ENCODE measurements at regions not wholly inside any gene's neighbourhood (a gene's known extent, or its start where the extent isn't known, plus 50 kb on each side); places are given as distances from the start of the nearest gene placed in this dataset.
A peak's percentile ranks its signal among the peaks of the same experiment; 100 is the strongest.
"Not testable (repeated sequence)": the region's sequence is repeated elsewhere in the genome, so short reads cannot be mapped to it uniquely, and the experiment has no call there.

DNA sequence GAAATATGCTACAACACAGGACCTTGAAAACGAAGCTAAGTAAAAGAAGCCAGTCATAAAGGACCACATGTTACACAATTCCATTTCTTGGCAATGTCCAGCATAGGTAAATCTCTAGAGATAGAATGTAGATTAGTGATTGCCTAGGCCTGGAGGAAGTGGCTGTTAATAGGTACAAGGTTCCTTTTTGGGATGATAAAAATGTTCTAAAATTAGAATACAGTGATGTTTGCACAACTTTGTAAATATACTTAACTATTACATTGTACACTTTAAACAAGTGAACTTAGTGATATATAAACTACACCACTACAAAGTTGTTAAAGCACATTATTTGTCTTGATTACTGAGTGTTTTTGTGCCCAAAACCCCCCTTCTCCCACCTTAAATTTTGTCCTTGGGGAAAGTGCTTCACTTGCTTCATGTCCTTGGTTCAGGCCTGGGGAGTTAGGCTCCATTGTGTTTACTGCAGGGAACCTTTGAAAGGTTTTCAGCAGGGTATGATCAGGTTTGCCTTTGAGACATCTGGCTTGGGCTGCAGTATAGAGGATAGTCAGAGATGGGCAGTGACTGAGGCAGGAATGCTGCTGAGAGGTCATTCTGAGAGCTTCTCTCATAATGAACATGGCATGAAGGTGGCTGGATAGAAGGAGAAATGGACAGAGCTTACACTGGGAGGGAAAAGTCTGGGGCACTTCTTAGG is 1052.6 kb downstream of the REEP3 start:
- in situ Hi-C loops (cut with MboI; ENCODE audit: low pct_unique_long_range_greater_than_20kb in 2 of 9, low sequenced_read_pairs in 9 of 9, unreplicated experiment in 9 of 9) = no loop called here
- no peak overlapping the region for H3K4me3 ChIP-seq
- no peak overlapping the region for H3K27ac ChIP-seq
- no peak for ATAC-seq (replicated peaks in 6 of 8)
- WGBS, 10 experiments = 0 to 88% (median 33%) methylated on average over 1 of the region's 1 CpG; no CpG with 5 or more reads in 1 of the 10 experiments
- no peaks in the 10 kb centered on the region for H3K4me1 ChIP-seq (replicated peaks in 1 of 2)

DNA sequence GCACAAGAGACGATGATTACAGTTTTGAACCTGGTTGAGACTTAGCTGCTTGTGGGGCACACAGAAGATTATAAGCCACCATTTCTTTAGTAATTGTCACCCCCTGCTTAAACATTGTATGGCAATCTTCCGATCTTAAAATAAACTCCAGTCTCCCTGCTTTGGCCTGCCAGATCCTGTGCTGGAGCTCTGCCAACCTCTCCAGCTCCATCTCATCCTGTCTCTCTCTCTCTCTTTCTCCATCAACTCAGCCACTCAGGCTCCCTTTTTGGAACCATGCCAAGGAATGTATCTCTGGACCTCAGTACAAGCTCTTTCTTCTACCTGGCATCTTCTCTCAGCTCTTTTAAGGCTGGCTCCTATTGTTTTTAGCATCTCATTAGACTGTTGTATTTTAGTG is 1053.2 kb downstream of the REEP3 start:
- in situ Hi-C loops (cut with MboI; ENCODE audit: low pct_unique_long_range_greater_than_20kb in 2 of 9, low sequenced_read_pairs in 9 of 9, unreplicated experiment in 9 of 9) = no loop called here
- ATAC-seq (replicated peaks in 6 of 8) = no peak
- WGBS, 10 experiments = 0 to 100% (median 53%) methylated on average over 1 to 2 of the region's 2 CpGs; no CpG with 5 or more reads in 4 of the 10 experiments
- no peak overlapping the region for H3K27ac ChIP-seq
- no peaks in the 10 kb centered on the region for H3K4me1 ChIP-seq (replicated peaks in 1 of 2)
- no peak overlapping the region for H3K4me3 ChIP-seq

DNA sequence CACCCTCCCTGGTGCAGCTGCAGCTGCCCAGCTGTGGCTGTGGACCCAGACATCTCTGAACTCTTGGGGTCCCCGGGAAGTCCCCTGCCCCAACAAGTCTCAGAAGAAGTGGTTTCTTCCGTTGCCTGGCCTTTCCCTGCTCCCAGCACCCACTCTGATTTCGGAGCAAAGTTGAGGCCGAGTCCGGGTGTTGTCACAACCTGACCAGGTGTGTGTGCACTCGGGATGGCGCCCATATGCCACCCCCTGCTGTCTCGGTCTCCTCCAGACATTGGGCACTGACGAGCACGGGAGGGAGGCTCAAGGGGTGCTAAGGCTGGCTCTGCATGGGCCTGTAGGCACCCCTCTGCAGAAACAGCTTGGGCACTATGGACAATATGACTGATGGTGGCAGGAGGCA is 1055.3 kb downstream of the REEP3 start:
- in situ Hi-C loops (cut with MboI; ENCODE audit: low pct_unique_long_range_greater_than_20kb in 2 of 9, low sequenced_read_pairs in 9 of 9, unreplicated experiment in 9 of 9) = no loop called here
- no peaks in the 10 kb centered on the region for H3K4me1 ChIP-seq (replicated peaks in 1 of 2)
- H3K27ac ChIP-seq = no peak overlapping the region
- WGBS, 10 experiments = 10 to 94% methylated on average over 2 to 3 of the region's 10 CpGs; no CpG with 5 or more reads in 8 of the 10 experiments
- no peak overlapping the region for H3K4me3 ChIP-seq
- ATAC-seq (replicated peaks in 6 of 8) = no peak

DNA sequence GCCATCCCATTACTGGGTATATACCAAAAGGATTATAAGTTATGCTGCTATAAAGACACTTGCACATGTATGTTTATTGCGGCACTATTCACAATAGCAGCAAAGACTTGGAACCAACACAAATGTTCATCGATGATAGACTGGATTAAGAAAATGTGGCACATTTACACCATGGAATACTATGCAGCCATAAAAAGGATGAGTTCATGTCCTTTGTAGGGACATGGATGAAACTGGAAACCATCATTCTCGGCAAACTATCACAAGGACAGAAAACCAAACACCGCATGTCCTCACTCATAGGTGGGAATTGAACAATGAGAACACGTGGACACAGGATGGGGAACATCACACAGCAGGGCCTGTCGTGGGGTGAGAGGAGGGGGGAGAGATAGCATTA is 1057.6 kb downstream of the REEP3 start:
- 20 to 100% (median 85%) methylated on average over 1 to 6 of the region's 6 CpGs for WGBS, 10 experiments

DNA sequence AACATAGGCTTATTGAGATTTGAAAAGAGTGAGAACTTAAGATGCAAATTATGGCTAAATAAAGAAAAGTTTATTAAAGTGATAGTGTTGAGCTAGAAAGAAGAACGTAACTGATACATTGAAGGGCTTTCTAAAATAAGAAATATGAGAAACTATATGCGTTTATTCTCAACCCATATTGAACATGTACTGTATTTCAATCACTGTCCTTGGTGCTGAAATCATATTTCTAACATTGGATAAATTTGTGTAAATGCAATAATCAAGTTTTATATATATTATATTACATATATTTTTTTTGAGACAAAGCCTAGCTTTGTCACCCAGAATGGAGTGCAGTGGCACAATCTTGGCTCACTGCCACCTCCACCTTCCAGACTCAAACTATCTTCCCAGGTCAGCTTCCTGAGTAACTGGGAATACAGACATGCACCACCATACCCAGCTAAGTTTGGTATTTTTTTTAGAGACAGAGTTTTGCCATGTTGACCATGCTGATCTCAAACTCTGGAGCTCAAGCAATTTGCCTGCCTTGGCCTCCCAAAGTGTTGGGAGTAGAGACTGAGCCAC is 1065.8 kb downstream of the REEP3 start:
- ATAC-seq (replicated peaks in 6 of 8) = no peak
- 0 to 100% (median 87%) methylated on average over 1 to 2 of the region's 2 CpGs; no CpG with 5 or more reads in 2 of the 10 experiments for WGBS, 10 experiments
- Histone ChIP-seq H3K4me3 (no peak overlapping the region), H3K4me1 (replicated peaks in 1 of 2) (no peaks in the 10 kb centered on the region), H3K27ac (no peak overlapping the region)
- in situ Hi-C loops (cut with MboI; ENCODE audit: low pct_unique_long_range_greater_than_20kb in 2 of 9, low sequenced_read_pairs in 9 of 9, unreplicated experiment in 9 of 9) = no loop called here

More for the DNA sequence above, 1057.6 kb downstream of the REEP3 start:
- H3K4me3 ChIP-seq; ATAC-seq (replicated peaks in 6 of 8); in situ Hi-C loops (cut with MboI; ENCODE audit: low pct_unique_long_range_greater_than_20kb in 2 of 9, low sequenced_read_pairs in 9 of 9, unreplicated experiment in 9 of 9); H3K27ac ChIP-seq; H3K4me1 ChIP-seq (replicated peaks in 1 of 2): not testable (repeated sequence)

DNA sequence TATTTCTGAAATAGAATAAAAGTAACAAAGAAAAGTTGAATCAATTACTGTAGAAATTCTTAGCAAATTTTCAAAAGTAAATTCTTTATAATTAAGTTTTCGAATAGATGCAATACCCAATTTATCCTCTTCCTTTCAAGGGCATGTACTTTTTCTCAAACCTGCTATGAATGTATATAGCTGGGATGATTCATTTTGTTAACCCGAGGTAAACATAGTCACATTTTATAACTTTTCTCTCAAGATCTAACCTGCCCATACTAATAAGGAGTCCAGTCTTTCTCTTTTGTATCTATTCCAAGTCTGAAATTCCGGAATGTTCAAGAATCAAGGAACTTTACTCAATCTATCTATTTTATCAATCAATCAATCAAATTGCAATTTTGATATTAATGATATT is 1072.9 kb downstream of the REEP3 start:
- no peak for ATAC-seq (replicated peaks in 6 of 8)
- H3K4me3 ChIP-seq = no peak overlapping the region
- H3K27ac ChIP-seq = no peak overlapping the region
- H3K4me1 ChIP-seq (replicated peaks in 1 of 2) = no peaks in the 10 kb centered on the region
- in situ Hi-C loops (cut with MboI; ENCODE audit: low pct_unique_long_range_greater_than_20kb in 2 of 9, low sequenced_read_pairs in 9 of 9, unreplicated experiment in 9 of 9) = no loop called here
- WGBS, 10 experiments = 0 to 100% (median 86%) methylated on average over 1 to 3 of the region's 3 CpGs

DNA sequence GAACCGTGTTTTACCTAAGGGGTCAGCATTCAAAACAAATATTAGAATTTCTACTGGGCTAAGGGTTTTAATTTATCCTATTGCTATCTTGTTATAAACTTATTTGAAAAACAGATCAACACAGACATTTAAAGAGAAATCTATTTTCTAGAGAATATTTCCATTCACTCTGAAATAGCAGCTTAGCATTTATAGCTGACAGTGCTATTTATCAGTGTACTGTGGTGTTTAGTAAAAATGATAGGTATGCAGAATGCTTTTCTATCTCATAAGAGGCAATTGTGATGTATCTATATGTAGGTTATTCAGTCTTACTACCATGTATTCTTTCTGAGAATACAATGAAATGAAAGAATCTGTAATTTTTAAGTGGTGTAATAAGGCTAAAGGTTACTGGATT is 1077.4 kb downstream of the REEP3 start:
- Histone ChIP-seq H3K27ac (no peak overlapping the region), H3K4me3 (no peak overlapping the region), H3K4me1 (replicated peaks in 1 of 2) (no peaks in the 10 kb centered on the region)
- in situ Hi-C loops (cut with MboI; ENCODE audit: low pct_unique_long_range_greater_than_20kb in 2 of 9, low sequenced_read_pairs in 9 of 9, unreplicated experiment in 9 of 9) = no loop called here
- ATAC-seq (replicated peaks in 6 of 8) = no peak
- 0 to 100% (median 75%) methylated on average over 1 of the region's 1 CpG; no CpG with 5 or more reads in 1 of the 10 experiments for WGBS, 10 experiments

DNA sequence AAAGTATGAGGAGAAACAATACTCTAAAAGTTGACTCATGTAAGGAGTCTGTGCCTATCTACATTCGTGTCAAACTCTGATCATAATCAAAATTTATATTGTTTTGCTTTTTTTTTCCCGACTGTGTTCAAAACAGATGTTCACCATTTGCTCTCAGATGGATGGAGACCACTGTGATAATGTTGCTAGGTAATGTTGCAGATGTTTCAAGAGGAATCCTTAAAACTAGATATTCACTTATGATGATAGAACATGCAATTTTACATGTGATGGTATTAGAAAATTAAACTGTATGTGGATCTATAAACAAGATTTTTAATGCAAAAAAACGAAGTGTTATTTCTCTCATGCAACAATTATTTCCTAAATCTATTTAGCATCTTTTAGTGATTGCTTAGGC is 1080.1 kb downstream of the REEP3 start:
- in situ Hi-C loops (cut with MboI; ENCODE audit: low pct_unique_long_range_greater_than_20kb in 2 of 9, low sequenced_read_pairs in 9 of 9, unreplicated experiment in 9 of 9) = no loop called here
- ATAC-seq (replicated peaks in 6 of 8) = no peak

DNA sequence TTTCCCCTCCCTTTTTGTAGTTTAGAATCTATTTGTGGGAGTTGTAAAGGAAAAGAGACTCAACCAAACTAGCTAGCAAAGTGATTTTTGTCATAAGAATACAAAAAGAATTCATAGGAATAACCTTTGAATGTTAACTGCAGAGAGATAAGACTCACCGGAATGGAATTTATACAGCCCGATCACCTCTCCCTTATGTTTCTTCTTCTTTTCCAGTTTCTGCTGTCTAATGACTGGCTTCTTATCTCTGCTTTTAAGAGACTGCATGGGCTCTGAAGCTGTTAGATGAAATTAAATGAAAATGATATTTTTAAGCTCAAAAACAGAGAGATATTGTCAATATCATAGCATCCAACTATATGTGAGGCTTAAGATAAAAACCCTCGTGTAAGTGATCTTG is 1095.9 kb downstream of the REEP3 start:
- in situ Hi-C loops (cut with MboI; ENCODE audit: low pct_unique_long_range_greater_than_20kb in 2 of 9, low sequenced_read_pairs in 9 of 9, unreplicated experiment in 9 of 9) = no loop called here
- H3K4me1 ChIP-seq (replicated peaks in 1 of 2) = peaks cover 0 to 2% of the 10 kb centered on the region in 2 donors
- no peak overlapping the region for H3K27ac ChIP-seq
- no peak for ATAC-seq (replicated peaks in 6 of 8)
- H3K4me3 ChIP-seq = no peak overlapping the region
- 15 to 97% (median 61%) methylated on average over 1 to 3 of the region's 3 CpGs; no CpG with 5 or more reads in 1 of the 10 experiments for WGBS, 10 experiments

More for the DNA sequence above, 1080.1 kb downstream of the REEP3 start:
- H3K4me3 ChIP-seq = no peak overlapping the region
- H3K4me1 ChIP-seq (replicated peaks in 1 of 2) = no peaks in the 10 kb centered on the region
- H3K27ac ChIP-seq = no peak overlapping the region
- 0 to 82% (median 62%) methylated on average over 2 to 3 of the region's 3 CpGs for WGBS, 10 experiments

DNA sequence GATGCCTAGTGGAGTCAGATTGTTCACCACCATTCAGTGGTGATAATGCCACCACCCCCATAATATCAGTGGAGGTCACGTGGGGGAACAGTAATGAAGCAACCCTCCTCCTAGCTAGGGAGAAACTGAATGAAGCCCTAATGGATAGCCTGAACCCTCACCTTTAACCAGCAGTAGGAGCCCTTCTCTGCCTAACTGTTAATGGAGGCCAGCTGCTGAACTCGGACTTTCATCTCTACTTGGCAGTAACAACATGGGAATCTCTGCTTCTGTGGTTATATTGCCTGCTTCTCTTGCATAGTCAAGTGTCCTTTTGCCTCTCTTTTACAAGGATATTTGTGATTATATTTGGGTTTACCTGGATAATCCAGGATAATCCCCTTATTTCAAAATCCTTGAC is 1097.9 kb downstream of the REEP3 start:
- peaks cover 0 to 2% of the 10 kb centered on the region in 2 donors for H3K4me1 ChIP-seq (replicated peaks in 1 of 2)
- H3K4me3 ChIP-seq = no peak overlapping the region
- no peak overlapping the region for H3K27ac ChIP-seq
- in situ Hi-C loops (cut with MboI; ENCODE audit: low pct_unique_long_range_greater_than_20kb in 2 of 9, low sequenced_read_pairs in 9 of 9, unreplicated experiment in 9 of 9) = no loop called here
- ATAC-seq (replicated peaks in 6 of 8) = no peak
- 17 to 100% (median 67%) methylated on average over 1 to 2 of the region's 2 CpGs; no CpG with 5 or more reads in 5 of the 10 experiments for WGBS, 10 experiments

DNA sequence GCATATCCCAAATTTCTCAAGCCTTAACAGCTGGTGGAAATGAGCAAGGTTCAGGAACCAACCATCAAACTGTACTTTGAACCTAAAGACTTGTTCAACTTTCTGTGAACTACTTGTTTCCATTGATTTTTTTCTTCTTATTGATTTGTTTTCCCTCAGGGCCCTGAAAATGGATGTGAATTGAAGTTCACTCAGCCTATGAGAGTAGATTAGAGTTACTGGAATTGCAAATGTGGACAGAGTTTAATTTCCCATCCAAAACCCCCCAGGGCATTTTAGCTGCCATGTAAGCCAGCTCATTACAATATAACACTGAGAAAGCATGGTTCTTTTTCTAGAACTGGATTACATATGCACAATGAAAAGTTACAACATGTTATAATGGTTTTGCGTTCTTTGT is 1105.7 kb downstream of the REEP3 start:
- peak in 5 of 8 experiments; percentile 42 to 98 (median 64) for ATAC-seq (replicated peaks in 6 of 8)

DNA sequence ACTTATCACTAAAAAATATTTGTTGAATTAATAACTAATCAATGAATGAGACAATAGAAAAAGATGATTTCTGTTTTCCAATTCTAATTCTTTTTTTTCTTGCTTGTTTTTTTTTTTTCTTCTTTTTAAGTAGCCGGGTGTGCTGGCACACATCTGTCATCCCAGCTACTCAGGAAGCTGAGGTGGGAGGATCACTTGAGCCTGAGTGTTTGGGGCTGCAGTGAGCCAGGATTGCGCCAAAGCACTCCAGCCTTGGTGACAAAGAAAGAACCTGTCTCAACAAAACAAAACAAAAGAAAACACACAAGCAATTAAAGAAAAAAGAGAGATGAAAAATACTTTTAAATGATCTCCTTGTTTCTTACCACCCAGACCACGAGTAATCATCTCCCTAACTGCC is 1109.3 kb downstream of the REEP3 start:
- Histone ChIP-seq H3K4me1 (replicated peaks in 1 of 2) (peaks cover 0 to 24% of the 10 kb centered on the region in 2 donors), H3K4me3 (no peak overlapping the region), H3K27ac (no peak overlapping the region)
- ATAC-seq (replicated peaks in 6 of 8) = no peak
- WGBS, 10 experiments = 0 to 79% (median 61%) methylated on average over 1 to 3 of the region's 3 CpGs; no CpG with 5 or more reads in 1 of the 10 experiments
- in situ Hi-C loops (cut with MboI; ENCODE audit: low pct_unique_long_range_greater_than_20kb in 2 of 9, low sequenced_read_pairs in 9 of 9, unreplicated experiment in 9 of 9) = no loop called here

More for the DNA sequence above, 1105.7 kb downstream of the REEP3 start:
- WGBS, 10 experiments = 0 to 100% (median 86%) methylated on average over 1 of the region's 1 CpG; no CpG with 5 or more reads in 1 of the 10 experiments
- peaks cover 0 to 19% of the 10 kb centered on the region in 2 donors for H3K4me1 ChIP-seq (replicated peaks in 1 of 2)
- no peak overlapping the region for H3K4me3 ChIP-seq
- in situ Hi-C loops (cut with MboI; ENCODE audit: low pct_unique_long_range_greater_than_20kb in 2 of 9, low sequenced_read_pairs in 9 of 9, unreplicated experiment in 9 of 9) = no loop called here
- no peak overlapping the region for H3K27ac ChIP-seq

DNA sequence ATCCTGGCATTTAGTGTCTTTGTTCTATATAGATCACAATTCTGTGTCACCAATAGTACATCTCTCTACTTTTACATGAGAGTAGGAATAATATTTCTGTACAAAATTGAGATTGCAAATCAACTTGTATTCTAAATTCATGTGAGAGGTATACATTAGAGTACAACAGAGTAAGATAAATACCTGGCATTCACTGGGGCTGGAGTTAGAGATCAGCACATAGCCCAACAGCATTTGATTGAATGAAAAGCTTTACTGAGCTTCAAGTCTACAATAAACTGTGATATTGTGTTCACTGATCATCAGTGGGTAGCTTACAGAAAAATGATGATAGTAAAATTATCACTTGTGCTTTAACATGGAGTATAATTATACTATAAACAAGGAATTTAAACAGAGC is 1114.7 kb downstream of the REEP3 start:
- H3K27ac ChIP-seq = no peak overlapping the region
- peaks cover 0 to 5% of the 10 kb centered on the region in 2 donors for H3K4me1 ChIP-seq (replicated peaks in 1 of 2)
- no peak overlapping the region for H3K4me3 ChIP-seq
- ATAC-seq (replicated peaks in 6 of 8) = no peak
- in situ Hi-C loops (cut with MboI; ENCODE audit: low pct_unique_long_range_greater_than_20kb in 2 of 9, low sequenced_read_pairs in 9 of 9, unreplicated experiment in 9 of 9) = no loop called here

DNA sequence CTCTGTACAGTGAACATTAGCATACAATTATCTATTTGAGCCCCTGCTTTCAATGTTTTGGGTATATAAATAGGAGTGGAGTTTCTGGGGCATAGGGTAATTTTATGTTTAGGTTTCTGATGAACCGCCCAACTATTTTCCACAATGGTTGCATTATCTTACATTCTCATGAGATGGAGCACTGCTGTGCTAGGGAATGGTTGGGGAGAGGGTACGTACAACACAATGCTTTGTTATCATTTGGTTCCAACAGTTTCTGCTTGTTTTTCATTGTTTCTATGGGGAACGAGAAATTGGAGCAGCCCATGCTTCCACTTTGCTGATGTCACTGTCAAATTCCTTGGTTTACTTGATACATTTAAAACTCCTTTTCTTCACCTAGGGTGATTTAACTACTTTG is 1115.3 kb downstream of the REEP3 start:
- WGBS, 10 experiments = 0 to 100% (median 81%) methylated on average over 1 to 3 of the region's 3 CpGs
- H3K4me3 ChIP-seq = no peak overlapping the region
- in situ Hi-C loops (cut with MboI; ENCODE audit: low pct_unique_long_range_greater_than_20kb in 2 of 9, low sequenced_read_pairs in 9 of 9, unreplicated experiment in 9 of 9) = no loop called here
- peaks cover 0 to 5% of the 10 kb centered on the region in 2 donors for H3K4me1 ChIP-seq (replicated peaks in 1 of 2)
- no peak for ATAC-seq (replicated peaks in 6 of 8)
- no peak overlapping the region for H3K27ac ChIP-seq

All from motor neuron (in vitro differentiated cells).